MCF 10A (cell line): ENCODE measurements at regions not wholly inside any gene's neighbourhood (a gene's known extent, or its start where the extent isn't known, plus 50 kb on each side); places are given as distances from the start of the nearest gene placed in this dataset.

Source experiments
- BruUV-seq: library from RNA; stranded (reverse); fragments of 400-500 nt; replicated peaks from 2 replicates; lab custom pipeline; 2021; lab: Mats Ljungman, UMichigan
- CTCF ChIA-PET: fragments of 300-600 bp; sonication (Branson Sonifier 250); formaldehyde crosslinking; extraction: SDS; loops from one replicate; lab custom pipeline; 2021; ENCODE audit warnings: antibody characterized with exemption, inconsistent platforms; lab: Yijun Ruan, JAX
- POLR2A ChIA-PET: fragments of 300-600, 350-650 bp; sonication (Branson Sonifier 250); formaldehyde crosslinking; extraction: SDS; loops from one replicate; lab custom pipeline; 2020; ENCODE audit warnings: antibody characterized with exemption, inconsistent platforms; lab: Yijun Ruan, JAX
- DNase-seq: peaks from one replicate; pipeline ENCODE4 v3.0.0-alpha.2; 2018; ENCODE audit not compliant: unreplicated experiment
- H3K27ac Mint-ChIP-seq: one replicate; pipeline ENCODE4 v1.8.0; 2022; ENCODE audit warnings: mild to moderate bottlenecking, low read depth, mixed read lengths; ENCODE audit not compliant: unreplicated experiment
- H3K27me3 Mint-ChIP-seq: one replicate; pipeline ENCODE4 v1.8.0; 2022; ENCODE audit warnings: mixed read lengths; ENCODE audit not compliant: insufficient read depth, unreplicated experiment
- H3K36me3 Mint-ChIP-seq: one replicate; pipeline ENCODE4 v1.8.0; 2022; ENCODE audit warnings: mild to moderate bottlenecking, moderate library complexity, mixed read lengths; ENCODE audit not compliant: insufficient read depth, unreplicated experiment
- H3K4me1 Mint-ChIP-seq: one replicate; pipeline ENCODE4 v1.8.0; 2022; ENCODE audit warnings: mixed read lengths; ENCODE audit not compliant: insufficient read depth, unreplicated experiment
- H3K4me3 Mint-ChIP-seq: one replicate; pipeline ENCODE4 v1.8.0; 2022; ENCODE audit warnings: mild to moderate bottlenecking, moderate library complexity, mixed read lengths; ENCODE audit not compliant: unreplicated experiment
- H3K9me3 Mint-ChIP-seq: one replicate; pipeline ENCODE4 v1.8.0; 2022; ENCODE audit warnings: mixed read lengths; ENCODE audit not compliant: unreplicated experiment
- CTCF ChIP-seq: fragments of 200-600 bp; IDR thresholded peaks from one replicate; pipeline ENCODE4 v1.8.0; 2022; ENCODE audit warnings: antibody characterized with exemption, mild to moderate bottlenecking; ENCODE audit not compliant: unreplicated experiment
- intact Hi-C: fragments of 100-400 bp; cut with micrococcal nuclease; formaldehyde crosslinking; loops from 2 replicates; pipeline ENCODE4 v1.14.1; 2022

- CTCF ChIA-PET = no interaction called here
- no peaks in the 10 kb centered on the region for H3K36me3 Mint-ChIP-seq
- no peak for TF ChIP-seq CTCF
- no peaks in the 10 kb centered on the region for H3K27me3 Mint-ChIP-seq
- no TSS peak for BruUV-seq
- no peaks in the 10 kb centered on the region for H3K9me3 Mint-ChIP-seq
- no peaks in the 10 kb centered on the region for H3K4me1 Mint-ChIP-seq
- H3K4me3 Mint-ChIP-seq = no peak overlapping the region
- intact Hi-C loops = no loop called here
- no peak for DNase-seq
- H3K27ac Mint-ChIP-seq = no peak overlapping the region
- POLR2A ChIA-PET = no interaction called here
These were observed 293.9 kb downstream of the RAB28 start for GRCh38 chr4:13190093-13190721.

GRCh38 chr4:13184199-13184598, 299.9 kb downstream of the RAB28 start:
- no peak for TF ChIP-seq CTCF
- no peak for DNase-seq
- Mint-ChIP-seq H3K27ac (no peak overlapping the region), H3K9me3 (no peaks in the 10 kb centered on the region), H3K36me3 (no peaks in the 10 kb centered on the region), H3K4me1 (no peaks in the 10 kb centered on the region), H3K27me3 (no peaks in the 10 kb centered on the region), H3K4me3 (no peak overlapping the region)
- ChIA-PET POLR2A (interaction anchor here (1.0 kb wide), 1 partner anchor 20 kb away, joined by 3 read pairs; no protein-coding TSS in a partner anchor), CTCF (no interaction called here)
- intact Hi-C loops = no loop called here
- BruUV-seq = no TSS peak

GRCh38 chr4:13182133-13182532, 302.0 kb downstream of the RAB28 start:
- no peak overlapping the region for H3K27ac Mint-ChIP-seq
- H3K9me3 Mint-ChIP-seq = no peaks in the 10 kb centered on the region
- ChIA-PET CTCF (no interaction called here), POLR2A (no interaction called here)
- H3K4me1 Mint-ChIP-seq = no peaks in the 10 kb centered on the region
- no peaks in the 10 kb centered on the region for H3K36me3 Mint-ChIP-seq
- H3K4me3 Mint-ChIP-seq = no peak overlapping the region
- intact Hi-C loops = no loop called here
- TF ChIP-seq CTCF = no peak
- BruUV-seq = no TSS peak
- no peak for DNase-seq
- no peaks in the 10 kb centered on the region for H3K27me3 Mint-ChIP-seq

- no peaks in the 10 kb centered on the region for H3K27me3 Mint-ChIP-seq
- no peak overlapping the region for H3K27ac Mint-ChIP-seq
- ChIA-PET CTCF (no interaction called here), POLR2A (no interaction called here)
- H3K4me1 Mint-ChIP-seq = no peaks in the 10 kb centered on the region
- no peak for TF ChIP-seq CTCF
- intact Hi-C loops = no loop called here
- H3K36me3 Mint-ChIP-seq = no peaks in the 10 kb centered on the region
- H3K9me3 Mint-ChIP-seq = no peaks in the 10 kb centered on the region
- DNase-seq = no peak
- H3K4me3 Mint-ChIP-seq = no peak overlapping the region
- BruUV-seq = no TSS peak
These were observed 302.5 kb downstream of the RAB28 start for GRCh38 chr4:13181681-13182080.
